HG03565 (cell line): ENCODE measurements at regions not wholly inside any gene's neighbourhood (a gene's known extent, or its start where the extent isn't known, plus 50 kb on each side); places are given as distances from the start of the nearest gene placed in this dataset.
"Not testable (repeated sequence)": the region's sequence is repeated elsewhere in the genome, so short reads cannot be mapped to it uniquely, and the experiment has no call there.

Experiments
- ATAC-seq: cut with Tn5 transposase; IDR thresholded peaks from one replicate; pipeline ENCODE4 v1.9.1; 2021; ENCODE audit warnings: mild to moderate bottlenecking, moderate library complexity; ENCODE audit not compliant: unreplicated experiment

DNA sequence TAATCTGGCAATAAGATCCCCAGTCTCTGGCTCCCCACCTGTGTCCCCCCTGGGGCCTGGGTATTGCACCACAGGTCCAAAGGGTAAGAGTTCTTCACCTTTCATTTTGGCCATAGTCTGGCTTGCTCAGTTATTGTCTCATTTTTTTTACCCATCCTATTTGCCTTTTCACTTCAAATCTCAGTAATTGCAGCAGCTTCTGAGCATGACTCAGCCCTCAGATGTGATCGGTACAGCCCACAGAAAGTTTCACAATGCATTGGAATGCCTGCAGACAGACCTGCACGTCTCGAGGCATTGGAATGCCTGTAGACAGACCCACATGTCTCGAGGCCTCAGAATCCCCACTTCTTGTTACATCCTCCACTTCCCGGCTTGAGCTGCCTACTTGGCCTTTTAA lies 173.6 kb downstream of the NUFIP1 start:
- ATAC-seq: no peak

DNA sequence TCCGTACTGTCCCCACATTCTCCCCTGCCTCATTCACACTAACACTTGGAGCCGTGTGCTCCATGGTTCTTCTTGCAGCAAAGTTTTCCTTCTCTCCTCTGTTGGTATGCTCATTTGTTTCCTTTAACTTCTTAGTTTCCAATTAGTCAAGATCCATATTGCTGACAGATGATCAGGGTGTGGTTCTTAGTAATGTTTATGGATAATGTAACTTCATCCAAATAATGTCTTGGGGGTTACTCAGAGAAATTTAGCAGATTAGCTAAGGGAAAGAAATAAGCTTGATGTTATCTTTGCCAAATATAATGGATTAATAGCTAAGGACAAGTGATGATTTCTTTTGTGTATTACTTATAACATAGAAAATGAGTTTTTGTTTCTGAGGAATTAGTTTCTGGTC lies 174.4 kb downstream of the NUFIP1 start:
- no peak for ATAC-seq

DNA sequence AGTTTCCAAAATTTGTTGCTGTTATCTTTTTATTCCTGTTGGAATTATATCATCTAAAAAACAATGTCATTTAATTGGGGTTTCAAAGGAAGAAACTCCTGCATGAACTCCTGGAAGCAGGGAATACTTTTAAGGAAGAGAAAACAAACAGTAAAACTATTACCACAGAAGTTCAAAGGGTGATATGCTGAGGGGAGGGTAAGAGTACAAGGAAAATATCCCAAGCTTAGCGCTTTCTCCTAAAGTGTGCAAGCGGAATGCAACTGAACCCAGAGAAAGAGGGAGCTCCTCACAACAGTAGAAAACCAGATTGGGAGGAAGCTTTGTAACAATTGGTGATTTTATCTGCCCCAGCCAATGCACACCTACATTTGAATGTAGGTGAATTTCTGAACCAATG lies 175.1 kb downstream of the NUFIP1 start:
- ATAC-seq: no peak

DNA sequence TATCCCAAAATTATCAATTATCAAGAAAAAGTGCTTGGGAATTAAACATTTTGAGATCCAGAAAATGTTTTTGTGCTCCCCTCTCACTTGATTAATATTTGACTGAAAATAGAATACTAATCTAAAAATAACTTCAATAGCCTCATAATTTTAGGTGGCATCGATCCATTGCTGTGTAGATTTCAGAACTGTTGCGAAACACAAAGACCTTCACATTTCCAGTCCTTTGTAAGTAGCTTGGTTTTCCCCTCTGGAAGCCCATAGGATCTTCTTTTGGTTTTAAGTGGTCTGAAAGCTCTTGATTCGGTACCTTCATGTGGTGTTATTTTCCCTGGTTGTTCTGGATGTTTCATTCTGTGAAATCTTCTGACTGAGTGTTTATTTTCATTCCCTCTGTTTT lies 176.5 kb downstream of the NUFIP1 start:
- no peak for ATAC-seq

DNA sequence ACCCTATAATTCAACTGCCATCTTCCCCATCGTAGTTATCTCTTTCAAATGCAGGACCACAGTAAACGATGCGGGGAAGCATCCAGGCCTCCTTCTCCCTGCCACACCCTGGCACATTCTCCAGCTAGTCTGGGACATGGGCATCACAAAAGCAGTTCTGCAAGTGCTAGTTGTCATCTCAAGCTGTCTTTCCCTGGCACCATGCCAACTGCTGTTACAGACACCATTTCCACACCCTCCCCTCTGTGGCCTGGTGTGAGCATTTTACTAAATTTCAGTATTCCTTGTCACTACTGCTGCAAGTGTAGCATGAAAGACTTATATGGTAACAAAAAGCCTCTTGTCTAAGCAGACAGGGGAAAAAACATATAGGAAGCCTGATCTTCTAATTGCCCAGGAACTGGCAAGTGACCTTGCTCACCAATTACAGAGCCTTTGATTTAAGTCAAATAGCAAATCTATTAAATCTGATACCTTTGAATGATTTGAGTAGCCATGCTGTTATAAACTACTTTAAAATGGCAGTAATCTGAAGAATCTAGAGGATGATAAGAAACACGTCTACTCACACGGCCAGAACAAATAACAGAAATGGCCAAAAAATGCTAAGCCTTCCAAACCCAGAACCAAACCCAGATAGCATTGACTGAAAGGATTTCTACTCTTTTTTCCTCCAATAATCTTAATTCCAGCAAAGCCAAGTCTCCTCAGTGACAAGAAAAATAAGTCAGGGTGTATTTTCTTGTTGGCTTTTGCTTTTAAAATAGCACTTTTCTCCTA lies 179.0 kb downstream of the NUFIP1 start:
- ATAC-seq: no peak

DNA sequence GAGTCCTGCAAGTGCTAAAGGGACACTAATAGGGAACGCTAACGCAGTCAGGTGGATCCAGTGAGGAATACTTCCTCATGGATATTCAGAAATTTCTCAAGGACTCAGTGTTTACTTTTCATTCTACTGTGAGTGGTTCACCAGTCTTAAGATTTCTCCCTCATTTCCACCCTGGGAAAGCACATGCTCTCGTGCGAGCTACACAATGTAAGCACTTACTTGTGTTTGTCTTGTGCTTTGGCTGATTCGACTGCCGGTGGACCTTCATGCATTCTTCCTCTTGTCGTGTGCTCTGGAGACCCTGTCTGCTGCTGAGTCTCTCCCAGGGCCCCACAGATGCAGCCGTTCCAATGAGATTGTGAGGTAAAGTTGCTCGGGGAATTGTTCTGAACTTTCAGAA lies 180.1 kb downstream of the NUFIP1 start:
- ATAC-seq: no peak

DNA sequence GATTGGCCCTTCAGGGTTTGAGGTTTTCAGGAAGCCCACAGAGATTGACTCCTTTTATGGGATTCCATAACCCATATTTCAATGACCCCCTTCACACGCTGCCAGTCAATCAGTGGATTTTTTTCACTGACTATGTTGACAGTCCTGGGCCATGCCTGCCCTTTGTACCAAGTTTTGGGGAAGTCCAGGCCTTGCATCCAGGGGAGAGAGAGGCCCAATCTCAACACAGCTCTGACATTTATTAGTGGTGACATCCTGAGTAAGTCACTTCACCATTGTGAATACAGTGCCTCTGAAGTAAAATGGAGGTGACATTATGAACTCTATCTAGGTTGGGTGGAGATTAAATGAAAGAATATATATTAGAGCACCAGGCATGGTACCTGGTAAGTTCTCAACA lies 181.1 kb downstream of the NUFIP1 start:
- ATAC-seq: no peak

DNA sequence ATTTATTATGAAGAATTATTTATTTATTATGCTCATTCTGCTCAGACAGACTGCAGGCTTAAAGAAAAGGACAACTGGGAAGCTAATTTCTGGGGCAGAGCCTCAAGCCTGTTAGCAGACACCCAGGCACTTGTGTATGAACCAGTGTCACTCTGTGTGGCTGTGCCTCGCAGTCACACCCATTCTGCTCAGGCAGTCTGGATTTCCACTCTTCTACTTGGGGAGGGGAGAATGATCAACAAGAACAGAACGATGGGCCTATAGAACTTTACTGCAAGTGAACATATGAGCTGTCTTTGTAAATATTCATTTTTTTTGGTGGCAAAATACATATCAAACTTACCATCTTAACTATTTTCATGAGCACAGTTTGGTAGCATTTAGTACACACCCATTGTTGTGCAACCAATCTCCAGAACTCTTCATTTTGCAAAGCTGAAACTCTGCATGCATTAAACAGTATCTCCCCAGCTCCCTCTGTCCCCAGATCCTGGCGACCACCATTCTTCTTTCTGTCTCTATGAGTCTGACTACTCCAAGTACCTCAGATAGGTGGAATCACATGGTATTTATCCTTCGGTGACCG lies 181.7 kb downstream of the NUFIP1 start:
- no peak for ATAC-seq

DNA sequence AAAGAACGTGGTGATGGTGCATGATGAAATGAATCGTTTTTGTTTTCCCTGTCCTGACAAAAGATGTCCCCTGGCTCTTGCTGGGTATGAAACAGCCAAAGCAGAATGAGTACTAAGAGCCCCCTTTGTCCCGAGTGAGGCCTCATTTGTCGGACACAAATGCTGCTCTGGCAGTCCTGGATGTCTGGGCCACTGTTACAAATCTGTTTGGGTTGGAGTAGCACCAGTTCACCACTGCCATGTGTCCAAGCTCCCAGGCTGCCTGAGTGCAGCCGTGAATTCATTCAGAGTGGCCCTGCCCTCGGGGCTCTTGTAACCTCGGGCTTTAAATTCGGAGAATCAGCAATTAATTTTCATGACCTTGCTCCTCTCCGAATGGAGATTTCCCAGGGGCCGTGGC lies 182.4 kb downstream of the NUFIP1 start:
- ATAC-seq: no peak

DNA sequence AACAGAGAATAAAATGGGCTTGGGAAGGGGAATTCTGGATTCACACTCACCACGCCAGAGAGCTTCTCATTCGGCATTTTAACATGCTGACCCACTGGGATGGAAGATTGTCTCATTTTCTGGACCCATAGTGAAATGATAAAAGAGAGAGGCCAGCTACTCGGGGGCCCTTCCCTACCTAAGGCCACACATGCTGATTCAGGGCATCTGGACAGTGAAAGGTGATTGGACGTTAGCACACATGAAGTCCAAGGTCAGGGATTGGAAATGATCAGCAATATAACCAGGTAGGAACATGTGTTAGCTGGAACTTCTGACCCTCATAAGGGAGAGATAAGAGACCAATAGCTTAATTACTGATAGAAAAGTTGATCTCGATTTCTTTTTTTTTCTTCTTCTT lies 183.7 kb downstream of the NUFIP1 start:
- ATAC-seq: no peak

DNA sequence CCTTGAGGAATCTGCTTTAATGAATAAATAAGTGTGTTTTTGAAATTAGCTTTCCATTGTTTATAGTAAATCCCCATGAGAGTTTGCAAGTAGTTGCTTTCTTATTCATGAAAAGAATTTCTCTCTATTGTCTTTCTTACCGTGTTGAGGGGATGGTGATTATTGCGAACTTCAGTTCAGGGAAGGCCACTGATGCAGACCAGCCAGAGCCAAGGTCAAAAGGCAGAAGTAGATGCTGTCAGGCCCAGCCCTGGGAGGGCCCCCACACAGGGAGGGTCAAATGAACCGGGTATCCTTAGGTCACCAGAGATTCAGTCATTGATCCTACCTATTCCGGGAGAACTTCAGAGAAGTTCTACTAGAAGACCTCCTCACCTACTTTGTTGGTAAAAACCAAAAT lies 185.9 kb downstream of the NUFIP1 start:
- no peak for ATAC-seq

DNA sequence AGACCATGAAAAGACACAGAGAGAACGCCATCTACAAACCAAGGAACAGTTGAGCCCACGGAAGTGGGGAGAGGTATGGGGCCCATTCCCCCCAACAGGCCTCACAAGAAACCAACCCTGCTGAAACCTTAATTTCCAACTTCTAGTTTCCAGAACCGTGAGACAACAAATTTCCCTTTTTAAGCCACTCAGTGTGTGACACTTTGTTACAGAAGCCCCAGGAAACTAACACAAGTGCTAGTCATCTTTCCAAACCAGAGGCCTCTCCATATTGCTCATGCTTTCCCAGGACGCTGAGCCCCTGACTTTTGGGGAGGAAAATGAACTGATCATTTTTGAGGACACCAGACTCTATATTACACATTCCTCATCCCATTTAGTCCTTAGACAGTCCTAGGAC lies 186.8 kb downstream of the NUFIP1 start:
- no peak for ATAC-seq

DNA sequence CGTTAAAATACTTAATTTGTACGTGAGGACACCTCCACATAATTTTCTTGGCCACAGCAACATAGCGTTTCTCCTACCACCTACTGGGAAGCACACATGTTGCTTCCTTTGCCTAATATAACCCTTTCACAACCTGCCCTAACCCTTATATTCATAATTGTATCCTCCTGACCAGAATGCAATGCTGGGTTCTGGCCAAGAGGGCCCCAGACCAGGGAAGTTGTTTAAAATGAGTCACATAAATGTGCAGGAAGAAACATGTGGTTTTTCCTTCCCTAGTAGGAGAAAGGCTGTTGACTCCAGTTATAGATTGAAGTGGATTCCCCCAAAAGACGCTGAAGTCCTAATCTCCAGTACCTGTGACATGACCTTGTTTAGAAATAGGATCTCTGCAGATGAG lies 187.3 kb downstream of the NUFIP1 start:
- no peak for ATAC-seq

DNA sequence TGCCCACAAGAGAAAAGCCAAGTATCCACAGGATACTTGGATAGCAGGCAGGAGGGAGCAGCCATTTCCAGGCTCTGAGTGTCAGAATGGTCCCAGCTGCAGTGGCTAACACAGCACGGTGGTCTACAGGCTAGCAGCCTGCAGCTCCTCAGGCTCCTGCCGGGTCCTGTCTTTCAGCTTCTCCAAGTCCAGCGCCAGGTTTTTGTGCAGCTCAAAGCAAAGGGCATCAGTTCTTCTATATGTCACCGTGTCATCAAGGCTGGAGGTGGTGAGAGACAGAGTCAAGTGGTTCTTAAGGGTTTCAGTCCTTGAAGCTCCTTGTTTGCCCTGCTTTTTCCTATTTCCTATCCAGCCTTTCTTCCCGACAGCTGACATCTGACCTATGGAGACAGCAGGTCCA lies 188.6 kb downstream of the NUFIP1 start:
- ATAC-seq: no peak

DNA sequence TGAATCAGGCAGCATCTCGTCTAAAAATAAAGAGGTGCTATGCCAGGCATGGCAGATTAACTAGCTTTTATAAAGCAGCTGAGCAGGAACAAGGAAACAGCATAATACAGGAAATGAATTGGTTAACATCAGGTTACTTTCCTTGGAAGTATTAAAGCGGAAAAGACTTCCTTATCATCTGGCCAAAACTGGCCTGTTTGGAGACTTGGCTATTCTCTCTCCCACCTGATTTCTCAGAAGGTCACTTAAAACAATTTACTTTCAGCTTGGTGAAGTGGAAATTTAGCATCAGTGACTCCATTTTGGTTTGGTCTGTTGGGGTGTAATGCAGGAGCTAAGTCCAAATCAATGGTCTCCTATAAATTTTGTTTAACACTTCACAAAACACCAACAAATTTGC lies 191.6 kb downstream of the NUFIP1 start:
- no peak for ATAC-seq

DNA sequence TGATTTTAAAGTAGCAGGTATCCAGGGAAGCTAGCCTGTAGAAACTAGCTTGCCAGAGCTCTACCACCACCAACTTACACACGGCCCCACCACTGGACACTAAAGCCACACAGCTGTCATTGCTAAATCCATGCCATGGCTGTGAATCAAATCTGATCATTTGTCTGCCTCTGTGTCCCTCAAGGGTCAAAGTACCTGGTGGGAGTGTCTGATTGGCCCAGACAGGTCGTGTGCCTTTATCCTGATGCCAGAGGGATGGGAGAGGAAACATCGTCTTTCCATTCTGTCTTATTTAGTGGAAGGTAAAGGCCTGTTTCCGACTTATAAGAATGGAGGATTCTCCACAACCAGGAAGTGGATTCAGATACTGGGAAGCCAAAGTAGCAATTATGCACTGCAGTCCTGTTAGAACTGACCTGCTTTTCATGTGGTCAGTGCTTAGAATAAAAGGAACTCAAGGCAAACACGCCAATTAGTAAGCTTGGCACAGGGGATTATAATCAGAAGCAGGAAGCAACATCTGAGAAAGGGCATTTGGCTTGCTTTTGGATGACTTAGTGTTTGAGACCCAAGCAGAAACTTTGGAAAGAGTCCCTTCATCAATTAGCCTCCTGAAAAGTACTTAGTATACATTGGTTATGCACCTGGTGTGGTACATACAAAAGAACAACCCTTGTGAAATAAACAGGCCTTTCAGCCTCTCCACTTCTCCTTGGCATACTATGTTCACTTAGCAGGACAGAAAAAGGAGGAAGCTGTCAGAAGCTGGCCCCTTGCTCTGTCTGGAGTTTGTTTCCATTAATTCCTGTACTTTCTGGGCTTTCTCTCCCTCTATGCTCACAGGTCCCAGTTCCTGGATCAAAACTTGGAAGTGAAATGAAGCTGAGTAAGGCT lies 192.4 kb downstream of the NUFIP1 start:
- no peak for ATAC-seq

DNA sequence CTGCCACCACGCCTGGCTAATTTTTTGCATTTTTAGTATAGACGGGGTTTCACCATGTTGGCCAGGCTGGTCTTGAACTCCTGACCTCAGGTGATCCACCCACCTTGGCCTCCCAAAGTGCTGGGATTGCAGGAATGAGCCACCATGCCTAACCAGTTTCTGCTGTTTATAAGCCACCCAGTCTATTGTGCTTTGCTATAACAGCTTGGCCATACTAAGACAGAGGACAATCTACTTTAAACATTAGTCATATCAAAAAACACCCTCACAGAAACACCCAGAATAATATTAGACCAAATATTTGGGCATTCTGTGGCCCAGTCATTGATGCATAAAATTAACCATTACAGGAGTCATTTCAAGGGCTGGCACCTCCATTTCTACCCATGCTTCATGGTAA lies 193.2 kb downstream of the NUFIP1 start:
- not testable (repeated sequence) for ATAC-seq

DNA sequence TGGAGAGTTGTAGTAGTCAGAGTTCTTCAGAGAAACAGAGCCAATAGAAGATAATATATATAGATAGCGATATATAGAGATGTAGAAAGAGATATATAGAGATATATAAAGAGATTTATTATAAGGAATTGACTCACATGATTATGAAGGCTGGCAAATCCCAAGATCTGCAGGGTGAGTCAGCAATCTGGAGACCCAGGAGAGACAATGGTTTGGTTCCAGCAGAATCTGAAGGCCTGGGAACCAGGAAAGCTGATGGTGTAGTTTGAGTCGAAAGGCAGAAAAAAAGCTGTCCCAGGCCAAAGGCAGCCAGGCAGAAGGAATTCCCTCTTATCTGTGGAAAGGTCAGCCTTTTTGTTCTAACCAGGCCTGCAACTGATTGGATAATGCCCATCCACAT lies 194.1 kb downstream of the NUFIP1 start:
- ATAC-seq: no peak

DNA sequence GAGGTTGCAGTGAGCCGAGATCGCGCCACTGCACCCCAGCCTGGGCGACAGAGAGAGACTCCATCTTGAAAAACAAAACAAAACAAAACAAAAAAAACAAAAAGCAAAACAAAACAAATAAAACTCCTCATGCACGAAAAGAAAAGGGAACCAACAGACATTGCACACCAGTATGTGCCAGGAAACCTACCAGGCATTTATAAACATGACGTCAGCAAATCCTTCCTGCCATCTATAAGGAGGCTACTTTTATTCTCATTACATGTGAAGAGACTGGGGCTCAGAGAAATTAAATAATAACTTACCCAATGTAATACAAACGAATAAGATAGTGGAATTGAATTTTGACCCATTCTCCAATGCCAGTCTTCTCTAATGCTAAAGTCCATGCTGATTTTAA lies 197.2 kb downstream of the NUFIP1 start:
- no peak for ATAC-seq

DNA sequence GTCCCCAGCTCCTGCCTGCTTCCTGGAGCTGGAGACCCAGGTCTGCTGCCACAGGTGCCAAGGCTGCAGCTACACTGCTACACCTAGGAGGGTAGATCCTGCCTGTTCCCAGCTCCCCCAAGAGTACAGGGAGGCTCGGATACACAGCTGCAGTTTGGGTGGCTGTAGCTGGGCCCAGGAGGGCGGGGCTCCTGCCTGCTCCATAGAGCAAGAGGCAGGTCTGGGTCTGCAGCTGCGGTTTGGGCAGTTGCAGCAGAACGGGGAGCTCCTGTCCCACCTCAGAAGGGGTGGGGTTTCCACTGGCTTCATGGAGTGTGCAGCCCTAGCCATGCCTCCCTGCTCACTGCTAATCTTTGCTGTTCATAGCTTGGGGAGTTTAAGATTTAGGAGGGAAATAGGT lies 199.0 kb downstream of the NUFIP1 start:
- ATAC-seq: no peak

DNA sequence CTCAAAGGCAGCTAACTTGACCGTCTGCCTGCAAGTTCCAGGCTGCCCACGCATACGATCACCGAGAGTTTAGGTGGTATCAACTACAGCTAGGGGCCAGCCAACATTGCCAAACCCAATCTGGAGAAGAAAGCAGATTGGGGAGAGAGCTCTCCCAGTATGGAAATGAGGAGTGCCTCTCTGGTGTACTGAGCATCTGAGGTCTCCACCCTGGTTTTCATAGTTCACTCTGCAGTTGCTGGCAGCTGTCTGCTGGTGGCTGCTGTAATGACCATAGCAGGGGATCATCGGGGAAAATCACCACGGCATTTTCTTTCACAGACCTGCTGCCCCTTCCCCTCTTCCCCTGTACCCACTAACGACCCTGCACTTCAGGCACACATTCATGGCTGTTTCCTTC lies 201.7 kb downstream of the NUFIP1 start:
- no peak for ATAC-seq

DNA sequence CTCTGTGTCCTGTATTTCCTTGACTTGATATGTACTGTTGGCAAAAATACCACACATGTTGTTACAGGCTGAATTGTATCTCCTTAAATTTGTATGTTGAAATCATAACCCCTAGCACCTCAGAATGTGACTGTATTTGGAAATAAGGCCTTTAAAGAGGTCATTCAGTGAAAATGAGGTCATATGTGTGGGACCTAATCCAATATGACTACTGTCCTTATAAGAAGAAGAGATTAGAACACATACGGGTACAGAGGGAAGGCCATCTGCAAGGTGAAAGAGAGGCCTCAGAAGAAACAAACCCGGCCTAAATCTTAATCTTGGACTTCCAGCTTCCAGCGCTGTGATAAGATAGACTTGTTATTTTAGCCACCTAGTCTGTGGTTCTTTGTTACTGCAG lies 202.5 kb downstream of the NUFIP1 start:
- ATAC-seq: no peak
